ENCODE measurements at regions not wholly inside any gene's neighbourhood (a gene's known extent, or its start where the extent isn't known, plus 50 kb on each side); places are given as distances from the start of the nearest gene placed in this dataset.

GRCh38 chr12:59077153-59077552, 156.8 kb upstream of the LRIG3 start:
- H3K27ac ChIP-seq (ENCODE audit: low read depth, low read length, poor library complexity, severe bottlenecking) = no peak overlapping the region
- H3K4me2 ChIP-seq (ENCODE audit: low read length) = no peak overlapping the region
- no peak for DNase-seq (ENCODE audit: low spot score)
- H3K4me1 ChIP-seq (ENCODE audit: insufficient read depth, low read length, poor library complexity, severe bottlenecking) = no peaks in the 10 kb centered on the region
- H2AFZ ChIP-seq (ENCODE audit: low read length) = no peak overlapping the region
- H3K4me3 ChIP-seq (ENCODE audit: low read depth, low read length, poor library complexity, severe bottlenecking) = no peak overlapping the region
- TF ChIP-seq, protein P1, sequence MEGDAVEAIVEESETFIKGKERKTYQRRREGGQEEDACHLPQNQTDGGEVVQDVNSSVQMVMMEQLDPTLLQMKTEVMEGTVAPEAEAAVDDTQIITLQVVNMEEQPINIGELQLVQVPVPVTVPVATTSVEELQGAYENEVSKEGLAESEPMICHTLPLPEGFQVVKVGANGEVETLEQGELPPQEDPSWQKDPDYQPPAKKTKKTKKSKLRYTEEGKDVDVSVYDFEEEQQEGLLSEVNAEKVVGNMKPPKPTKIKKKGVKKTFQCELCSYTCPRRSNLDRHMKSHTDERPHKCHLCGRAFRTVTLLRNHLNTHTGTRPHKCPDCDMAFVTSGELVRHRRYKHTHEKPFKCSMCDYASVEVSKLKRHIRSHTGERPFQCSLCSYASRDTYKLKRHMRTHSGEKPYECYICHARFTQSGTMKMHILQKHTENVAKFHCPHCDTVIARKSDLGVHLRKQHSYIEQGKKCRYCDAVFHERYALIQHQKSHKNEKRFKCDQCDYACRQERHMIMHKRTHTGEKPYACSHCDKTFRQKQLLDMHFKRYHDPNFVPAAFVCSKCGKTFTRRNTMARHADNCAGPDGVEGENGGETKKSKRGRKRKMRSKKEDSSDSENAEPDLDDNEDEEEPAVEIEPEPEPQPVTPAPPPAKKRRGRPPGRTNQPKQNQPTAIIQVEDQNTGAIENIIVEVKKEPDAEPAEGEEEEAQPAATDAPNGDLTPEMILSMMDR (conservative IDR thresholded peaks at IDR 0.05; ENCODE audit: low read length) = no peak
- no peak for TF ChIP-seq EZH2phosphoT487 (IDR thresholded peaks at IDR 0.05; ENCODE audit: borderline replicate concordance, low read depth, low read length)
- ChIA-PET CTCF (ENCODE audit: unreplicated experiment) (no interaction called here), POLR2A (no interaction called here)
- no TSS peak for BruUV-seq (replicated peaks)
- intact Hi-C loops (cut with micrococcal nuclease; ENCODE audit: unreplicated experiment) = no loop called here
- H3K9me3 ChIP-seq (ENCODE audit: low read length) = no peaks in the 10 kb centered on the region
- no peaks in the 10 kb centered on the region for H4K20me1 ChIP-seq (ENCODE audit: insufficient read depth, low read length)
- no peaks in the 10 kb centered on the region for H3K36me3 ChIP-seq (ENCODE audit: insufficient read depth, low read length)
- no peaks in the 10 kb centered on the region for H3K9me2 ChIP-seq (ENCODE audit: insufficient read depth, low read length)
- H3K79me2 ChIP-seq (ENCODE audit: insufficient read depth, low read depth, low read length) = no peaks in the 10 kb centered on the region

GRCh38 chr12:59076622-59077021, 156.3 kb upstream of the LRIG3 start:
- H3K4me2 ChIP-seq (ENCODE audit: low read length) = no peak overlapping the region

DNA sequence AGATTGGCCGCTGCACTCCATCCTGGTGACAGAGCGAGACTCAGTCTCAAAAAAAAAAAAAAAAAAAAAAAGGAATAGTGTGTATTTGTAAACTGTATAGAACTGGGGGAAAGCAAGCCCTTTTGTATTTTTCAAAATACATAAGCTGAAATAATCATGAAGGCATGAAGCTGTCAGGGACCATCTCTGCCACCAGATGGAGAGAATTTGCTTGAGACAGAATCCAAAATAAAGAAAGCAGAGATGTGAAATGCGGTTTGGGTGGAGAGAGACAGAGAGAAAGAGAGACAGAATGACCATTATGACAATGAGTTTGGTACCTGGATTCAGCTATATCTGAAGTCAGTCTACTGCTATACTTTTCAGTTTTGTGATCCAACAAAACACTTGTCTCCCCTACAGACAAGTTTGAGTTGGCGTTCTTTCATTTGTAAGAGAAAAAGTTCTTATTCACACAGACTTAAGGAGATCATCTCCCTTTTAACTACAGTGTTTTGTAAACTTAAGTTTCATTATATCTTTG, 155.7 kb upstream of the LRIG3 start:
- TF ChIP-seq EZH2phosphoT487 (IDR thresholded peaks at IDR 0.05; ENCODE audit: borderline replicate concordance, low read depth, low read length) = no peak
- TF ChIP-seq, protein P1 (conservative IDR thresholded peaks at IDR 0.05; ENCODE audit: low read length) = no peak
- no peak for DNase-seq (ENCODE audit: low spot score)
- no peak overlapping the region for H3K4me2 ChIP-seq (ENCODE audit: low read length)
- CTCF ChIA-PET (ENCODE audit: unreplicated experiment) = no interaction called here
- no peak overlapping the region for H3K4me3 ChIP-seq (ENCODE audit: low read depth, low read length, poor library complexity, severe bottlenecking)
- H3K36me3 ChIP-seq (ENCODE audit: insufficient read depth, low read length) = no peaks in the 10 kb centered on the region
- no peaks in the 10 kb centered on the region for H3K9me3 ChIP-seq (ENCODE audit: low read length)
- intact Hi-C loops (cut with micrococcal nuclease; ENCODE audit: unreplicated experiment) = no loop called here
- H2AFZ ChIP-seq (ENCODE audit: low read length) = no peak overlapping the region
- no peaks in the 10 kb centered on the region for H3K4me1 ChIP-seq (ENCODE audit: insufficient read depth, low read length, poor library complexity, severe bottlenecking)
- no peaks in the 10 kb centered on the region for H3K79me2 ChIP-seq (ENCODE audit: insufficient read depth, low read depth, low read length)
- H3K9me2 ChIP-seq (ENCODE audit: insufficient read depth, low read length) = no peaks in the 10 kb centered on the region
- H3K27ac ChIP-seq (ENCODE audit: low read depth, low read length, poor library complexity, severe bottlenecking) = no peak overlapping the region
- H4K20me1 ChIP-seq (ENCODE audit: insufficient read depth, low read length) = no peaks in the 10 kb centered on the region
- POLR2A ChIA-PET = interaction anchor here (0.7 kb wide), 1 partner anchor 110 kb away, joined by 4 read pairs; no protein-coding TSS in a partner anchor
- BruUV-seq (replicated peaks) = no TSS peak

More at GRCh38 chr12:59076622-59077021, 156.3 kb upstream of the LRIG3 start:
- H3K79me2 ChIP-seq (ENCODE audit: insufficient read depth, low read depth, low read length) = no peaks in the 10 kb centered on the region
- DNase-seq (ENCODE audit: low spot score) = no peak
- no peaks in the 10 kb centered on the region for H3K9me3 ChIP-seq (ENCODE audit: low read length)
- no peaks in the 10 kb centered on the region for H3K36me3 ChIP-seq (ENCODE audit: insufficient read depth, low read length)
- CTCF ChIA-PET (ENCODE audit: unreplicated experiment) = no interaction called here
- intact Hi-C loops (cut with micrococcal nuclease; ENCODE audit: unreplicated experiment) = no loop called here
- POLR2A ChIA-PET = no interaction called here
- H3K9me2 ChIP-seq (ENCODE audit: insufficient read depth, low read length) = no peaks in the 10 kb centered on the region
- no peak overlapping the region for H3K27ac ChIP-seq (ENCODE audit: low read depth, low read length, poor library complexity, severe bottlenecking)
- H3K4me1 ChIP-seq (ENCODE audit: insufficient read depth, low read length, poor library complexity, severe bottlenecking) = no peaks in the 10 kb centered on the region
- no peaks in the 10 kb centered on the region for H4K20me1 ChIP-seq (ENCODE audit: insufficient read depth, low read length)
- TF ChIP-seq EZH2phosphoT487 (IDR thresholded peaks at IDR 0.05; ENCODE audit: borderline replicate concordance, low read depth, low read length) = no peak
- TF ChIP-seq, protein P1 (conservative IDR thresholded peaks at IDR 0.05; ENCODE audit: low read length) = no peak
- no peak overlapping the region for H2AFZ ChIP-seq (ENCODE audit: low read length)
- BruUV-seq (replicated peaks) = no TSS peak
- no peak overlapping the region for H3K4me3 ChIP-seq (ENCODE audit: low read depth, low read length, poor library complexity, severe bottlenecking)
